Non-pigmented ciliary epithelial cell (primary cell): ENCODE measurements at regions not wholly inside any gene's neighbourhood (a gene's known extent, or its start where the extent isn't known, plus 50 kb on each side); places are given as distances from the start of the nearest gene placed in this dataset.
"Not testable (repeated sequence)": the region's sequence is repeated elsewhere in the genome, so short reads cannot be mapped to it uniquely, and the experiment has no call there.

Experiments
- DNase-seq: peaks from one replicate; pipeline ENCODE4 v3.0.0-alpha.2; 2010; ENCODE audit warnings: low read depth

DNA sequence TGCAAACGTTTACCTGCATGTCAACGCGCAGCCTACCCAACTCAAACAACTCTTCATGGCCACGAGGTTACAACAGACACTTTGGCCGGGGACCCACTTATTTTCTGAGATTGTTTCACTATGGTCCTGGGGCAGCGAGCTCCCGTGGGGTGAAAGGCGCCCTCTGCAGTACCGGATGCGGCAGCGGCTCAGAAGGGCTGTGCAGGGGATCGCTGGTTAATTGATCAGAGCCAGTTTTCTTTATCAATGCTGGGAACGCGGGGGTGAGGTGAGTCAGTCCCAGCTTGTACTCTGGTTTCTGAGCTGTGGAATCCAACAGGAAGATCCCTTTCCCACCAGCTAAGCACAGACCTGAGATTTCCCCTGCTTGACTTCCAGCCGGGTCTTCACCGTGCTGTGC is 366.5 kb upstream of the KLF6 start:
- DNase-seq: no peak

DNA sequence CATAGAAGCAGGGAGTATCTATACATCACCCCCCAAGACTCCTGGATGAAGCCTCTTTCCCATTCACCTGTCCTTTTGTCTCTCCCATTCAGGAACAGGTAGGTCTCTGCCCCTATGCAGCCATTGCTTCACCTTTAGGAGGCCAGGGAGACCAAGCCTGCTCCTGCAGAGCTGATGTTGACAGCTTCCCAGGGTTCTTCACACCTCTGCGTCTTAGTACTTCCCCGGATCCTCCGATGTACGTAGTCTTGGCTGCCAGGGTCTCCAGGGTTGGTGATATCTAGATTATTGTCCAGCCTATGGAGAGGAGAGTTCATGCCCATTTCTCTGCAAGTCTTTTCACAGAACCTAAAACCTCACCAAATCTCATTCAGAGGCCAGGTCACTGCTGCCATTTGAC is 365.7 kb upstream of the KLF6 start:
- DNase-seq: no peak

DNA sequence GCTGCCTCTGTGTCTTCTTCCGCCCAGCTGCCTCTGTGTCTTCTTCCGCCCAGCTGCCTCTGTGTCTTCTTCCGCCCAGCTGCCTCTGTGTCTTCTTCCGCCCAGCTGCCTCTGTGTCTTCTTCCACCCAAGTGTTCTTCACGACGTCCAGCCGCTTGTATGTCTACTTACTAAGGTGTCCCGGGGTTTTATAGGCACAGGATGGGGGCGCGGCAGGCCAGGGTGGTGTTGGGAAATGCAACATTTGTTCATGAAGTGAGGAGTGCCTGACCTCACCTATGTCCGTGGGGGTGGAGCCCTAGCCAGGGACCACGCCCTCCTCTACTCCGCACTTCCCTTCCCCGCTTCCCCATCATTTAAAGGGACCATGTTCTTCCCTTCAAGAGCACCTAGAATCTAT is 364.5 kb upstream of the KLF6 start:
- not testable (repeated sequence) for DNase-seq

DNA sequence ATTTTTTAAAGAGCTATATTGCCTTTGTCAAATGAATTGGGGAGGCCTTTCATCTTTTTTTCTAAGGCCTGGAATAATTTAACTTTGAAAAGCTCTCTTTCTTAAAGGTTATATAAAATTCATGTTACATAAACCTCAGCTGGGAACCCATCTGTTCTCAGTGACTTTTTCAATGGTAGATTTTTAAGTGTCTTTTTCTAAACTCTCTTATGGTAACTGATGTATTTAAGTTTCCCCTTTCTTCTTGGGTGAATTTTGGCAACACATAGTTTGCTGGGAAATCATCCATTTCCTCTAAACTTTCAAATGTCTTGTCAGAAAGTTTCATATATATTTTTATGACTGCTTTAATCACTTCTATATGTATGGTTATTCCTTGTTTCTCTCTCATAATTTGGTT is 362.2 kb upstream of the KLF6 start:
- no peak for DNase-seq

DNA sequence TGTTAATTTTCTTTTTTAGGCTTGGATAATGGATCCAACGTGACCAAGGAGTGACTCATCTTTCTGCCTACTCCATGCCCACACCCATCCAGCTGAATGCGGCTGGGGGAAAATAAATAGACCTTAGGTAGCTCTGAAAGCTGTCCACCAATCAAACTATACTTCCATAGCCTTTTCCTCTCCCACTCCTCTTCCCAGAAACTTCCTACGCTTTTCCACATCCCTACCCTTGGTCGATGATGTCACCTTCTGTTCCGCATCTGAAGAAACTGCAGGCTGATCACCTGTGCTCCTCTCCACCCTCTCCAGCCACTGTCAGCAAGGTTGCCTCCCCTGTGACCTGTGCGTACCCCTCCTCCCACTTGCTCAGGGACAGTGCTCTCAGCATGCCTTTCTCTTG is 359.8 kb upstream of the KLF6 start:
- no peak for DNase-seq

DNA sequence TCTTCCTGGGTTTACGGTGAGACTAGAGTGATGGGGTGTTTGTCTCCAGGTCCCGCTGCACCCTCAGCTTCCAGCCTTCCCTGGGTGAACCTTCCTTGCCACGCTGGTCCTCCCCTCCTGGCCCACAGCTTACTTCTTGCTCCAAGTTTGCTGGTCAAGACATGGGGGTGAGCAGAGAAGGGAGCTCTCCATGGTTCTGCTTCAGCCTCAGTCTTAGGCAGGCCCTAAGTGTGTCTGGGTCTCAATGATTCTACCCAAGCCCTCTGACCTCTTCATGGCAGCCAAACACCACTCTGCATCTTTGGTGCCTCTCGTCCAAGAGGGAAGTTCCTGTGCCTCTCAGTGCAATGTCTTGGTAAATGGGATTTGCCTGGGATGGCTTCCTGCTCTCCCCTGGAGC is 356.5 kb upstream of the KLF6 start:
- DNase-seq: no peak

DNA sequence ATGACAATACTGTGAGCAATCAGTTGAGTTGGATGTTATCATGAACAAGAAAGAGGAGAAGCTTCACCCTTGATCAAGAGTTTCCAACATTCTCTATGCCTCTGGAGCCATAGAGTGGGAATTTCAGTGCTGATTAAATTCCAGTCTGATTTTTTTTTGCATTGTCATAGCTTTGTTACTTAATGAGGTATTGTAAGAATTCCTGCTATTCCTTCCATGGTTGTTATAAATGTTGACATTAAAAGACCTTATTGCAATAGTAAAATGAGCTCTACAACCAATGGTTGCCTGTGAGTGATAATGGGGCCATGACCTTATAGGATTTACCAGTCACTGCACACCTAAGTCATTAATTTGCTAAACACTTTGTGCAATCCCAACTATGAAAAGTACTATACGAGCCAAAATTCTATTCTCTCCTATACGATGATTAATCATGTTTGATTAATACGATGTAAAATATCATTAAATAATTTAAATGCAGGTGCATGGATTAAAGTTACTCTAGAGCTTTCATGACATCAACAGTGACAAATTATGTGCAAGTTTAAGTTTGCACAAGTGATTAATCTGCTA is 353.2 kb upstream of the KLF6 start:
- no peak for DNase-seq

DNA sequence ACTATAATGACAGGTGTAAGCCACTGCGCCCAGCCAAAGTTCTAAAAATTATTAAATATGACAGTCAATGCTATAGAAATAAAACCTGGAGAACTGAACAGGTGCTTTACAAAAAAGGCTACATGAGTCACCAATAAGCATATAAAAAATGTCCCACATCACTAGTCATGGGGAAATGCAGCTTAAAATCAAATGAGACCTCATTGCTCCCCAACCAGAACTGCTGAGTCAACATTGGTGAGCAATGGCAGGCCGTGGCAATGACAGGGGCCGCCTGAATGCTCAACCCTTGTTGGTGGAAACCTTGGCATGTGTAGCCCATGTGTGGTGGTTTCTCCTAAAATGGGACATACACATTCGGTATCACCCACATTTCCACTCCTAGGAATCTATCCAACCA is 352.3 kb upstream of the KLF6 start:
- no peak for DNase-seq

DNA sequence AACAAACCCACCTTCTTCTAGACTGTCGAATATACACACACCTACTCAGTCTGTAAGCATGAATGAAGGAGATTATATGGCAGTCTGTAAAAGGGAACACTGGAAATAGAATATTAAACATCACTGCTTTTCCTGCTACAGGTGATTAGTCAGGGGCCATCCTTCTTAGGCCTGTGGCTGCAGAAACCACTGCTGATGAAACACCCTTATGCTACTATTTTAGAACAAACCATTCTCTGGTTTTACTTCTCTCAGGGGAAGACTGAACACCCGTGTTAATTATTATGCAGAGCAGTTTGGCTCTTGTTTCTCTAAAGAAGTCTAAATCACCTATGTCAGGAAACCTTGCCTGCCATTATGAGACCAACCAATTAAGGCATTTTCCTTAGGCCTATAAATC is 351.1 kb upstream of the KLF6 start:
- no peak for DNase-seq

DNA sequence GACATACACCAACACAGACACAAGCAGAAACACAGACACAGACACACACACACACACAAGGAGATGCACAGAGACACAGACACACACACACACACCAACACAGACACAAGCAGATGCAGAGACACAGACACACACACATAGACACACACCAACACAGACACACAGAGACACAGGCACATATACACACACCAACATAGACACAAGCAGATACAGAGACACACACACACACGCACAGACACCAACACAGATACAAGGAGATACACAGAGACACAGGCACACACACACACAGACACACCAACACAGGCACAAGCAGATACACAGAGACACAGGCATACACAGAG is 347.2 kb upstream of the KLF6 start:
- no peak for DNase-seq

DNA sequence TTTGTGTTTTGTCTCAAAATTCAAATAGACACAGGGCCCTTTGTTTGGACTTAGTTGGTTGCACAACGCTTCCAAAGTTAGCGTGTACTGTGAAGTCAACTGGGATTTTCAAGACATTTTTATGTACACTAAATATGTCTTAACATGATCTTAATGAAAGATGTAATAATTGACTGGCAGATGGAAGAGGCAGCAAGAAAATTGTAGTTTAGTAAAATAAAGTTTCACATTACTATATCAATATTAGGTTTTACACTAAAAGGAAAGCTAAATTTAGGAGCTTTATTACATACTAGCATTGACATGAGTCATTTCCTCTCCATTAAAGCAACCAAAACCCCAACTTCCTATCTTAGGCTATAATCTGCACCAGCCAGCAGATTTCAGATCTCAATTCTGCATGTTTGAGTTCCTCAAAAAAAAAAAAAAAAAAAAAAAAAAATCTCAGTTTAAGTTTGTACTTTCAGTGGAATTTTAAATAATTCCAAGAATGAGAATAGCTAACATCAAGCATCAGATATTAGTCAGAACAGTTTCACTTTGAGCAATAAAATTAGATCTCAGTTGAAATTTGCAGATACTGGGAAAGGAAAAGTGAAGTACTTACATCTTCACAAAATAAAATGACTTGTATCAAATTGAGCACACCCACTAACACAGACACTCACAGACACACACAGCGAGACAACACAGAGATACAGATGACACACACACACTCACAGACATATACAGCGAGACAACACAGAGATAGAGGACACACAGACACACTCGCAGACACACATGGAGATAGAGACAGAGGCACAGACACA is 346.6 kb upstream of the KLF6 start:
- DNase-seq: peak; percentile 87

DNA sequence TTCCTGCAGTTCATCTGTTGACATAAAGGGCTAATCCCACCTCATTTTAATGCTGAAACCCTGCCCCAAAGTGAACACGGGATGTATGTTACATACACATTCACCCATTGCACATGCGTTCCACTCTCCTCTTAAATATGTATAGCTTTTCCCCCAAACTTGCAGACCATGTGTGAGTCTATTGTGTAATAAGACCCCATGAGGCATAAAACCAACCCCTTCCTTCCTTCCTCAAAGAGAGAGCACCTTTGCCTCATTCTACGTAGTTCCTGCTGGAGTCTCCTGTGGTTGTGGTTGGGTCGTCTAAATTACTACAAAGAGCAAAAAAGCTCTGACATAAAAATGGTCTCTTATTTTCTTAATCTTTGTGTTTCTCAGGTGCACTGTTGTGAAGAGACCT is 345.7 kb upstream of the KLF6 start:
- DNase-seq: no peak

DNA sequence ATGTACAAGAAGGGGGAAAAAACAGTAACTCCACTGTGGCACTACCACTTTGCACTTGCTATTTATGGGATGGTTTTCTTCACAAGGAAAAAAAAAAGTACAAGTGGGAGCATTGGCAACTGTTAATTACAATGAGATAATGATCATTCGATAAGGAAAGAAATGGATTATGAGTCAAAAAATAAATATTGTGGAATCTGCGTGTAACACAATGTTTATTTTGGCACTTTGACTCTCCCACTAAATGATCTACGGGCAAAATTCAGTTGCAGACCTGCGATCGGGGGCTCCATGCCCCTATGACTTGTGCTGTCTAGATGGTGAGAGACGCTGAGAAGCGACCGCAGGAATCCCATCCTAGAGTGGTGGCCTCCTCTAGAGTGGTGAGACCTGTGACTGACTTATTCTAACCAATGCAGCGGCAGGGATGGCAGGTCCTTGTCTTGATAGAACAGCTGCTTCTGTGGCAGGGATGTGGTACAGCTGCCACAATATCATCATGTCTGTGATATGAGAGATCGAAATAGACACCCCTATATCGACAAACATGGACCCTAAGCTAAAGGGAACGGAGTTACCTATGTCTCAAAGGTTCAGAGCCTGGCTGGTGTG is 345.0 kb upstream of the KLF6 start:
- DNase-seq: no peak

DNA sequence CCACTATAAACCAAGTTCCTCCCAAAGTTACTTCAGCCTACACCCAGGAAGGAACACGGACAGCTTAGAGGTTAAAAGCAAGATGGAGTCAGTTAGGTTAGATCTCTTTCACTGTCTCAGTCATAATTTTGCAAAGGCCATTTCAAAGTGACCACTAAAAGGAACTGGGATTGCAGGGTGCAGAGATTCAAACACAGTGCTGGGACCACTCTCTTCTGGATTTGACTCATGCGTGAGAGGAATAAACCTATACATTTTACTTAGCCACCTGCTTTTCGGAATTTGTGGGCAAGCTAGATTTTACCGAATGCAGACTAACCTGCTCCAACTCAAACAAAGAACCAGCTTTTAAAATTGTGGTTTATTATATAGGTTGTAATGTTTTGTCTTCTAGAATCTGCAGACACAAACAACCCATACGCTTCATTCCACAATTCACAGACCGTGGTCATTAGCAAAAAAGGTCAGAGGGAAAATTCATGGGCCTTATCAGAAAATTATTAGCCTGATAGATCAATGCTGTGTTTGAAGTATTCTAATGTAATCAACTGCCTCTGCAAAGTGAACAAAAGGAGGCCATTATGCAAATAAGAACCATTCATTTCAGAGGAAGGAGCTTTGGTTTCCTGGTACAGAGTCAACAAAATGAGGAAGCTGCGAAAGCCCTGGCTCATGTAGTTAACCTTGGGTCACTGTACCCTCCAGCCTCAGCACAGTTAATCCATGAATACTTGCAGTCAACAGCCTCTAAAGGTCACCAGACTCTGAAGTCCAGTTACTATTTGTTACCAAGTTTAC is 342.7 kb upstream of the KLF6 start:
- no peak for DNase-seq

DNA sequence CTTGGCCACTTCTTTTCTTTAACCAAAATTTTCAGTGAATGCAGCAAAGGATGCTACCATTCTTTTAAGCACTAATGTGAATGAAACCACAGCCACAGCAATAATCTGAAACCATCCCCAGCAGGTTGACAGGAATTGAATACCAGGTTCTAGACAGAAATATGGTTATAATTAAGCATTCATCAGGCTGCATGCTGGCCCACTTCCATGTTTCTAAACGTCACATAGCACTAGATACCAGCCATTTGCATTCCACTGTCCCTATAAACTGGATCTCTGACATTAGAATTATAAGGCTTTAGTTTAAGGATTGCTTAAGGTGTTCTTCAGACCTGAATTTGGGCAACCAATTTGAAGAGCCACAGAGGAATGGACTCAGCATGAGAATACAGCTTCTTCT is 340.8 kb upstream of the KLF6 start:
- DNase-seq: no peak

DNA sequence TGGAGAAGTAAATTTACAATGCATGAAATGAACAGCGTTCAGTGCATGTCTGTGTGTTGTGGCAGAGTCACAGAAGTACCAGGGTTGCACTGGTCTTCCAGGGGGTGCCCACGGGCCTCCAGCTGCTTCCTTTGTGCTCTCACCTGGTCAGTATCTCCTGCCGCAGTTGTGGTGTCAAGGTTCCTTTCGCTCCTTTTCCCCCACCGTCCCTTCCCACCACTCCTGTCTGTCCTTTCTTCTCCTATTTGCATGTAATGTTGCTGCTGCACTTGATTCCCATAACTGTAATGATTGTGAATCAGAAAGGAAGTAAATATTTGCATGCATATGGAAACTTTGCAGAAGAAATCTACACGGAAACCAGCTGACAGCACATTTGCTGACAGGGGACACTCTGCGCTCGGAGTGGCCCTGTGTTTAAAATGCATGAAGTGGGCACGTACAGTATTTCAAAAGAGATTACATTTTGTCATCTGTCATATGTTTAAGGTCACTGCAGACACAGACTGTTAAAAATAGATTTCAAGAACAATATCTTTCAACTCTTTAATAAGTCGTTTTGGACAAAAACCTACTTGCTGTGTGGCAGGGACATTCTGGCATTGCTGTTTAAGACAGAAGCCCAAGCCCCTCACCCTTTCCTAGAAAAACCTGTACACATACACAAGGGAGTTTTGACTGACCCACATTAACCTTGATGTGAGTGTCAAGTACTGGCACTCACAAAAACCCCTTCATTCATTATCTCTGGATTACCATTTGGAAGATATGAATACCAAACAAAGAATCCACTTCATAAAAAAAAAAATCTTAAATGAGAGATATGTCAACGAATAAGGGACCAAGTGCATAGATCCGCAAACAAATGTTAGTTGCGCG is 336.7 kb upstream of the KLF6 start:
- no peak for DNase-seq

DNA sequence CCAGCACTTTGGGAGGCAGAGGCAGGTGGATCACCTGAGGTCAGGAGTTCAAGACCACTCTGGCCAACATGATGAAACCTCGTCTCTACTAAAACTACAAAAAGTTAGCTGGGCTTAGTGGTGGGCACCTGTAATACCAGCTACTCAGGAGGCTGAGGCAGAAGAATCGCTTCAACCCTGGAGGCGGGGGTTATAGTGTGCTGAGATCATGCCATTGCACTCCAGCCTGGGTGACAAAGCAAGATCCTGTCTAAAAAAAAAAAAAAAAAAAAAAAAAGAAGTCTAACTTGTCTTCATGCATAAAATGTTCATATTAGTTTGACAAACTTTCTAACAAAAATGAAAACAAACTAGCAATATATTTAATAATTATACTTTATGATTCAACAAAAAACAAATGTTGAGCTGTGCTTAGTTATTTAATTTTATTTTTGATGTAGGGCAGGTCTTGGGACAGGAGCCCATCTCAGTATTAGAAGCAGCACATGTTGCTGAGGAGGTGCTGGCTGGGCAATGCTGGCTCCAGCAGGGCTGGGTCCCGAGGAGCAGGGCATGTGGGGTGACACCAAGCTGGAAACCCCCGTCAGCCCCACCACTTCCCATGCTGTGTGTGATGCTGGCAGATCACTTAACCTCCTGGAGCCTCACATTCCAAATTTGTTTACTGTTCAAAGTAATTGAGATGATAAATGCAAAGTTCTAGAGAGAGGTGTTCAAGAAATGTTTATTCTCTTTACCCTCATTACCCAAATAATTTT is 335.3 kb upstream of the KLF6 start:
- no peak for DNase-seq

DNA sequence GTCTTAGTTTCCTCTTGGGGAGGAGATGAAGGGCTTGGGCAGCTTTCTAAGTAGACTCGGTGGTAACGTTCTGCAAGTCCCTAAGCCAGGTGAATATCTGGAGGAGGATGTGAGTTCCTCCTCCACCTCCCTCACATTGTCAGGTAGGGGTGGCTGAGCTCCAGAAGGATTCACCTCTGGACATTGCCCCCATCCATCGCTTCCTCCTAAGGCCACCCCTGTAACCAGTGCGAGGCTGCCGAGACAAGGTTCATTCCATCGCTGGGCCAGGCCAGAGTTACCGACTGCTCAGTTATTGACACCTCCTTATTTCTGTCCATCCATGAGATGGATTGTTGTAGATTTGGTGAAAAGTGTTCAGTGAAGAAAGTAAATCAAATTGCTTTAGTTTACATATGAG is 334.1 kb upstream of the KLF6 start:
- DNase-seq: no peak

DNA sequence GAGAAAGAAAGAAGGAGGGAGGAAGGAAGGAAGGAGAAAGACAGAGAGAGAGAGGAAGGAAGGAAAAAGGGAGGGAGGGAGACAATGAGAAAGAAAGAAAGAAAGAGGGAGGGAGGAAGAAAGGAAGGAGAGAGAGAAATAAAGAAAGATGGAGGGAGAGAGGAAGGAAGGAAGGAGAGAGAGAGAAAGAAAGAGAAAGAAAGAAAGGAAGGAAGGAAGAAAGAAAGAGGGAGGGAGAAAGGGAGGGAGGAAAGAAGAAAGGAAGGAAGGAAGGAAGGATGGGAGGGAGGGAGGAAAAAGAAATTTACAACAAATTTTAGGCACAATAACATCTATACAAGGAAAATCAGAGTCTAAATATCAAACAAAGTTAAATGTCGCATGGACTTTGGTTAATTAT is 332.6 kb upstream of the KLF6 start:
- DNase-seq: no peak

DNA sequence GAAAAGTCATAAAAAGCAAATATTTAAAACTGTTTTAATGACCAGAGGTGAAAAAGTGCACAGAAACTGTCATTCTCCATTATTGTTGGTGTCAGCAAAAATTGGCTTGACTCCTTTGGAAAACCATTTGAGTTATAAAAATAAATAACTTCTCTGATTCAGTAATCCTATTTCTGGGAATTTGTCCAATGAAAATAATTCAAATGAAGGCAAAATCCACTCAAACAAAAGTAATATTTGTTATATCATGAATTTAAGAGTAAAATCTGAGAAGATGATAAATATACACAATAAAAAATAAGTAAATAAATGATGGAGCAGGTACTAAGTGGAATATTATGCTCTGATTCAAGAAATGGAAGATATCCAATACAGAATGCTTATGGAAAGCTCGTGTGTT is 326.6 kb upstream of the KLF6 start:
- no peak for DNase-seq

DNA sequence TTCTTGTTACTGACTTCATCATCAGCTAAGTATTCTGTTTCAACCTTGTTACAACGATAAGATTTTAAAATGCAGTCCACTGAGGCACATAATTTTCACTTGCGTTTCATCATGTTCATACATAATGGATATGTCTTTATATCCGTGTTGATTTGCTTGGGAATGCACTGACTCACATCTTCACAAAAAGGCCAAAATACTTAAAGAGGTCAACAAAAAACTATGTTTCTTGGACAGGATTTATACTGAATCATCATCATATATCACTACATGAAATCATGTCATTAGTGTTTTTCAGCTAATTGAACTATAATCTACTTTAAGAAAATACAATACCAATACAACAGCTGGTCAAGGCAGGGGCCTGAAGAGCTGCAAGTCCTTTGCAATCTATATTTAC is 324.5 kb upstream of the KLF6 start:
- DNase-seq: no peak
